Esophagus squamous epithelium (tissue), 4 donors: ENCODE measurements at regions not wholly inside any gene's neighbourhood (a gene's known extent, or its start where the extent isn't known, plus 50 kb on each side); places are given as distances from the start of the nearest gene placed in this dataset.

Source experiments
- CTCF ChIP-seq, 6 experiments: fragments of 450-650 bp in 4 of 6; fragments of 200-600 bp in 2 of 6; sonication (generic) in 2 of 6; IDR thresholded peaks; one replicate each; pipeline ENCODE4 v1.5.1; 2016 to 2019; ENCODE audit warnings: antibody characterized with exemption in 6 of 6, mild to moderate bottlenecking in 4 of 6, moderate library complexity in 4 of 6
- POLR2A ChIP-seq, 4 donors: fragments of 450-650 bp; IDR thresholded peaks; one replicate each; pipeline ENCODE4 v1.6.1; 2017; ENCODE audit warnings: antibody characterized with exemption in 4 of 4, mild to moderate bottlenecking in 4 of 4, moderate library complexity in 3 of 4

DNA sequence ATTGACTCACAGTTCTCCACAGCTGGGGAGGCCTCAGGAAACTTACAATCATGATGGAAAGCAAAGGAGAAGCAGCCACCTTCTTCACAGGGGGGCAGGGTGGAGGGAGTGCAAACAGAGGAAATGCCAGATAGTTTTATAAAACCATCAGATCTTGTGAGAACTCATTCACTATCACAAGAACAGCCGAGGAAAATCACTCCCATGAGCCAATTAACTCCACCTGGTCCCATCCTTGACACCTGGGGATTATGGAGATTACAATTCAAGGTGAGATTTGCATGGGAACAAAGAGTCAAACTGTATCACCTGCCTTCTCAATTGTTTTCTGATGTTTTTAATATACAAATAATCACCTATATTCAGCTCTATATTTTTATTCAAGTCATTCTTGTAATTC is 1527.3 kb upstream of the GOT2 start:
- no peak for TF ChIP-seq CTCF (IDR thresholded peaks at IDR 0.05)
- no peak for TF ChIP-seq POLR2A (IDR thresholded peaks at IDR 0.05)
